ENCODE measurements at regions not wholly inside any gene's neighbourhood (a gene's known extent, or its start where the extent isn't known, plus 50 kb on each side); places are given as distances from the start of the nearest gene placed in this dataset.

DNA sequence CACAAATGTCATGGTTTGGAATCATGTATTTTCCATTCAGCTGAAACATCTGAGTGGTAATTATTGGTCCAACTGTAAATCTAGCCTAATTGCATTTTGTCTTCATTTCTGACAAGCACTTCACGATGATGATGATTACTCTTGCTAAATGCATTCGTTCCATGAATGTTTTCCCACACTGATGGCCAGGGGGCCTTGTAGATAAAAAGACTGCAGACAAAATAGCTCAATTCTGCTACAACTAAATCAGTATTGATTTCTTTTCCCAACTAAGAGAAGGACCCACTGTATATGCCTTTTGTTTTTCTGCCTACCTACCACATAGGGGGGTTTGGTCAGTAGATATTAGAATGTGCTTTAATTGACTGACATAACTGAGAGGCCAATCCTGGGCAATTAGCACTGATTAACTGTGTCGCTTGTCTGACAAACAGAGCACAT, 1351.3 kb upstream of the NUDT12 start:
- WGBS (ENCODE audit: insufficient coverage) = 90% methylated on average over 2 of the region's 3 CpGs
- no peaks in the 10 kb centered on the region for H3K79me2 ChIP-seq (ENCODE audit: control insufficient read depth, insufficient read depth, low read length)

GRCh38 chr5:104909803-104910202, 1347.2 kb upstream of the NUDT12 start:
- no peaks in the 10 kb centered on the region for H3K27me3 Mint-ChIP-seq
- DNase-seq (no peak), ATAC-seq (ENCODE audit: low read depth) (no peak)
- H3K4me1 ChIP-seq (ENCODE audit: control insufficient read depth in 2 of 2, insufficient read depth in 2 of 2, low read length in 2 of 2) = no peaks in the 10 kb centered on the region
- no peaks in the 10 kb centered on the region for H3K4me1 Mint-ChIP-seq
- no peak overlapping the region for H3K4me3 ChIP-seq (ENCODE audit: control extremely low read depth in 1 of 5, extremely low read depth in 1 of 5, insufficient read depth in 1 of 5, low read depth in 2 of 5, low read length in 4 of 5)
- CTCF ChIA-PET = no interaction called here
- no peaks in the 10 kb centered on the region for H3K79me2 ChIP-seq (ENCODE audit: control insufficient read depth, insufficient read depth, low read length)
- POLR2A ChIA-PET = no interaction called here
- no peak overlapping the region for H3K27ac Mint-ChIP-seq
- no peaks in the 10 kb centered on the region for H3K9me3 Mint-ChIP-seq (ENCODE audit: insufficient read depth)
- no peaks in the 10 kb centered on the region for H3K36me3 ChIP-seq (replicated peaks in 1 of 2; ENCODE audit: control extremely low read depth in 1 of 2, control insufficient read depth in 1 of 2, extremely low read depth in 1 of 2, insufficient read depth in 2 of 2, low read length in 1 of 2)
- no peak overlapping the region for H3K9ac ChIP-seq (ENCODE audit: low read length)
- intact Hi-C loops (cut with micrococcal nuclease) = no loop called here
- no peak overlapping the region for H3K27ac ChIP-seq (ENCODE audit: low read length in 2 of 2)
- TF ChIP-seq, protein P1, sequence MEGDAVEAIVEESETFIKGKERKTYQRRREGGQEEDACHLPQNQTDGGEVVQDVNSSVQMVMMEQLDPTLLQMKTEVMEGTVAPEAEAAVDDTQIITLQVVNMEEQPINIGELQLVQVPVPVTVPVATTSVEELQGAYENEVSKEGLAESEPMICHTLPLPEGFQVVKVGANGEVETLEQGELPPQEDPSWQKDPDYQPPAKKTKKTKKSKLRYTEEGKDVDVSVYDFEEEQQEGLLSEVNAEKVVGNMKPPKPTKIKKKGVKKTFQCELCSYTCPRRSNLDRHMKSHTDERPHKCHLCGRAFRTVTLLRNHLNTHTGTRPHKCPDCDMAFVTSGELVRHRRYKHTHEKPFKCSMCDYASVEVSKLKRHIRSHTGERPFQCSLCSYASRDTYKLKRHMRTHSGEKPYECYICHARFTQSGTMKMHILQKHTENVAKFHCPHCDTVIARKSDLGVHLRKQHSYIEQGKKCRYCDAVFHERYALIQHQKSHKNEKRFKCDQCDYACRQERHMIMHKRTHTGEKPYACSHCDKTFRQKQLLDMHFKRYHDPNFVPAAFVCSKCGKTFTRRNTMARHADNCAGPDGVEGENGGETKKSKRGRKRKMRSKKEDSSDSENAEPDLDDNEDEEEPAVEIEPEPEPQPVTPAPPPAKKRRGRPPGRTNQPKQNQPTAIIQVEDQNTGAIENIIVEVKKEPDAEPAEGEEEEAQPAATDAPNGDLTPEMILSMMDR (IDR thresholded peaks at IDR 0.05) = no peak
- no peak for TF ChIP-seq EZH2 (IDR thresholded peaks at IDR 0.05; ENCODE audit: borderline replicate concordance, insufficient read depth, low read depth, low read length, poor library complexity, severe bottlenecking)
- no CpG with 5 or more reads among the region's 2 CpGs for WGBS (ENCODE audit: insufficient coverage)
- no peaks in the 10 kb centered on the region for H3K9me3 ChIP-seq (ENCODE audit: control extremely low read depth in 1 of 3, control insufficient read depth in 2 of 3, insufficient read depth in 1 of 3, low read length in 2 of 3)
- no peak overlapping the region for H3K4me3 Mint-ChIP-seq
- no peaks in the 10 kb centered on the region for H3K27me3 ChIP-seq (replicated peaks in 1 of 4; ENCODE audit: control extremely low read depth in 1 of 4, control insufficient read depth in 3 of 4, insufficient read depth in 4 of 4, low read length in 3 of 4)
- H3K4me2 ChIP-seq (replicated peaks; ENCODE audit: low read depth, low read length, poor library complexity, severe bottlenecking) = no peak overlapping the region
- H4K20me1 ChIP-seq (ENCODE audit: control insufficient read depth, insufficient read depth, low read length, poor library complexity, severe bottlenecking) = no peaks in the 10 kb centered on the region
- H2AFZ ChIP-seq (ENCODE audit: insufficient read depth, low read depth, low read length, poor library complexity, severe bottlenecking) = no peak overlapping the region

More for the DNA sequence above, 1351.3 kb upstream of the NUDT12 start:
- no peaks in the 10 kb centered on the region for H3K27me3 Mint-ChIP-seq
- H3K9me3 ChIP-seq (ENCODE audit: control extremely low read depth in 1 of 3, control insufficient read depth in 2 of 3, insufficient read depth in 1 of 3, low read length in 2 of 3) = no peaks in the 10 kb centered on the region
- intact Hi-C loops (cut with micrococcal nuclease) = no loop called here
- H3K9ac ChIP-seq (ENCODE audit: low read length) = no peak overlapping the region
- no peaks in the 10 kb centered on the region for H3K4me1 ChIP-seq (ENCODE audit: control insufficient read depth in 2 of 2, insufficient read depth in 2 of 2, low read length in 2 of 2)
- ChIA-PET CTCF (no interaction called here), POLR2A (no interaction called here)
- H3K4me2 ChIP-seq (replicated peaks; ENCODE audit: low read depth, low read length, poor library complexity, severe bottlenecking) = no peak overlapping the region
- no peak for TF ChIP-seq EZH2 (IDR thresholded peaks at IDR 0.05; ENCODE audit: borderline replicate concordance, insufficient read depth, low read depth, low read length, poor library complexity, severe bottlenecking)
- TF ChIP-seq, protein P1 (IDR thresholded peaks at IDR 0.05) = no peak
- peaks cover 2% of the 10 kb centered on the region for H3K9me3 Mint-ChIP-seq (ENCODE audit: insufficient read depth)
- DNase-seq (no peak), ATAC-seq (ENCODE audit: low read depth) (no peak)
- no peak overlapping the region for H3K4me3 ChIP-seq (ENCODE audit: control extremely low read depth in 1 of 5, extremely low read depth in 1 of 5, insufficient read depth in 1 of 5, low read depth in 2 of 5, low read length in 4 of 5)
- H3K4me1 Mint-ChIP-seq = no peaks in the 10 kb centered on the region
- H3K27ac ChIP-seq (ENCODE audit: low read length in 2 of 2) = no peak overlapping the region
- H3K27ac Mint-ChIP-seq = no peak overlapping the region
- H3K27me3 ChIP-seq (replicated peaks in 1 of 4; ENCODE audit: control extremely low read depth in 1 of 4, control insufficient read depth in 3 of 4, insufficient read depth in 4 of 4, low read length in 3 of 4) = no peaks in the 10 kb centered on the region
- no peak overlapping the region for H3K4me3 Mint-ChIP-seq
- H4K20me1 ChIP-seq (ENCODE audit: control insufficient read depth, insufficient read depth, low read length, poor library complexity, severe bottlenecking) = no peaks in the 10 kb centered on the region
- H2AFZ ChIP-seq (ENCODE audit: insufficient read depth, low read depth, low read length, poor library complexity, severe bottlenecking) = no peak overlapping the region
- no peaks in the 10 kb centered on the region for H3K36me3 ChIP-seq (replicated peaks in 1 of 2; ENCODE audit: control extremely low read depth in 1 of 2, control insufficient read depth in 1 of 2, extremely low read depth in 1 of 2, insufficient read depth in 2 of 2, low read length in 1 of 2)
